ENCODE measurements at regions not wholly inside any gene's neighbourhood (a gene's known extent, or its start where the extent isn't known, plus 50 kb on each side); places are given as distances from the start of the nearest gene placed in this dataset.

GRCh38 chr10:80896959-80897358 lies 359.3 kb downstream of the SH2D4B start:
- WGBS, 2 donors: 76 to 82% methylated on average over 7 of the region's 7 CpGs
- Histone ChIP-seq H3K27me3 (no peaks in the 10 kb centered on the region), H3K9me3 (no peaks in the 10 kb centered on the region), H3K4me3 (replicated peaks in 1 of 3) (no peak overlapping the region), H3K36me3 (no peaks in the 10 kb centered on the region), H3K27ac (no peak overlapping the region), H3K4me1 (no peaks in the 10 kb centered on the region)
- intact Hi-C loops (cut with DNase I): no loop called here
- TF ChIP-seq CTCF (IDR thresholded peaks at IDR 0.05): no peak
- no peak for TF ChIP-seq POLR2A (IDR thresholded peaks at IDR 0.05)
- no peak for DNase-seq

GRCh38 chr10:80900661-80901060 lies 363.0 kb downstream of the SH2D4B start:
- intact Hi-C loops (cut with DNase I): no loop called here

GRCh38 chr10:80908611-80909010 lies 370.9 kb downstream of the SH2D4B start:
- Histone ChIP-seq H3K27me3 (no peaks in the 10 kb centered on the region), H3K4me3 (replicated peaks in 1 of 3) (no peak overlapping the region), H3K27ac (no peak overlapping the region), H3K36me3 (no peaks in the 10 kb centered on the region), H3K9me3 (no peaks in the 10 kb centered on the region), H3K4me1 (no peaks in the 10 kb centered on the region)
- 61 to 63% methylated on average over 6 of the region's 6 CpGs for WGBS, 2 donors
- DNase-seq: no peak
- intact Hi-C loops (cut with DNase I): no loop called here
- no peak for TF ChIP-seq CTCF (IDR thresholded peaks at IDR 0.05)
- TF ChIP-seq POLR2A (IDR thresholded peaks at IDR 0.05): no peak

More at GRCh38 chr10:80900661-80901060, 363.0 kb downstream of the SH2D4B start:
- Histone ChIP-seq H3K27ac (no peak overlapping the region), H3K4me3 (replicated peaks in 1 of 3) (no peak overlapping the region), H3K4me1 (no peaks in the 10 kb centered on the region), H3K27me3 (no peaks in the 10 kb centered on the region), H3K9me3 (no peaks in the 10 kb centered on the region), H3K36me3 (no peaks in the 10 kb centered on the region)
- 87 to 90% methylated on average over 1 of the region's 1 CpG for WGBS, 2 donors
- DNase-seq: no peak
- no peak for TF ChIP-seq CTCF (IDR thresholded peaks at IDR 0.05)
- no peak for TF ChIP-seq POLR2A (IDR thresholded peaks at IDR 0.05)

GRCh38 chr10:80909254-80909653 lies 371.6 kb downstream of the SH2D4B start:
- TF ChIP-seq POLR2A (IDR thresholded peaks at IDR 0.05) (no peak), CTCF (IDR thresholded peaks at IDR 0.05) (no peak)
- Histone ChIP-seq H3K4me3 (replicated peaks in 1 of 3) (no peak overlapping the region), H3K36me3 (no peaks in the 10 kb centered on the region), H3K27me3 (no peaks in the 10 kb centered on the region), H3K9me3 (no peaks in the 10 kb centered on the region), H3K27ac (no peak overlapping the region), H3K4me1 (no peaks in the 10 kb centered on the region)
- intact Hi-C loops (cut with DNase I): no loop called here
- 64 to 69% methylated on average over 5 of the region's 5 CpGs for WGBS, 2 donors
- no peak for DNase-seq

GRCh38 chr10:80917636-80918035 lies 379.9 kb downstream of the SH2D4B start:
- DNase-seq: no peak
- Histone ChIP-seq H3K27ac (no peak overlapping the region), H3K27me3 (no peaks in the 10 kb centered on the region), H3K4me3 (replicated peaks in 1 of 3) (no peak overlapping the region), H3K4me1 (no peaks in the 10 kb centered on the region), H3K9me3 (no peaks in the 10 kb centered on the region), H3K36me3 (no peaks in the 10 kb centered on the region)
- intact Hi-C loops (cut with DNase I): no loop called here
- TF ChIP-seq CTCF (IDR thresholded peaks at IDR 0.05) (no peak), POLR2A (IDR thresholded peaks at IDR 0.05) (no peak)
- WGBS, 2 donors: 50 to 61% methylated on average over 5 of the region's 5 CpGs
